ENCODE measurements at regions not wholly inside any gene's neighbourhood (a gene's known extent, or its start where the extent isn't known, plus 50 kb on each side); places are given as distances from the start of the nearest gene placed in this dataset.

GRCh38 chr4:117637347-117637746 lies 396.9 kb upstream of the NDST3 start:
- no peaks in the 10 kb centered on the region for H3K23me2 ChIP-seq (ENCODE audit: insufficient read length, low read depth, low read length, poor library complexity, severe bottlenecking)
- no peak overlapping the region for H2BK120ac ChIP-seq (ENCODE audit: low read depth, low read length, poor library complexity, severe bottlenecking)
- no peak overlapping the region for H2AFZ ChIP-seq (ENCODE audit: low read length)
- H3K23ac ChIP-seq (ENCODE audit: insufficient read length, low read depth, low read length), result no peak overlapping the region
- no peak overlapping the region for H3K4ac ChIP-seq (ENCODE audit: low read depth, low read length)
- WGBS (ENCODE audit: extremely low coverage, insufficient read length, low lambda C conversion rate), result no CpG with 5 or more reads among the region's 1 CpG
- TF ChIP-seq, protein P1, sequence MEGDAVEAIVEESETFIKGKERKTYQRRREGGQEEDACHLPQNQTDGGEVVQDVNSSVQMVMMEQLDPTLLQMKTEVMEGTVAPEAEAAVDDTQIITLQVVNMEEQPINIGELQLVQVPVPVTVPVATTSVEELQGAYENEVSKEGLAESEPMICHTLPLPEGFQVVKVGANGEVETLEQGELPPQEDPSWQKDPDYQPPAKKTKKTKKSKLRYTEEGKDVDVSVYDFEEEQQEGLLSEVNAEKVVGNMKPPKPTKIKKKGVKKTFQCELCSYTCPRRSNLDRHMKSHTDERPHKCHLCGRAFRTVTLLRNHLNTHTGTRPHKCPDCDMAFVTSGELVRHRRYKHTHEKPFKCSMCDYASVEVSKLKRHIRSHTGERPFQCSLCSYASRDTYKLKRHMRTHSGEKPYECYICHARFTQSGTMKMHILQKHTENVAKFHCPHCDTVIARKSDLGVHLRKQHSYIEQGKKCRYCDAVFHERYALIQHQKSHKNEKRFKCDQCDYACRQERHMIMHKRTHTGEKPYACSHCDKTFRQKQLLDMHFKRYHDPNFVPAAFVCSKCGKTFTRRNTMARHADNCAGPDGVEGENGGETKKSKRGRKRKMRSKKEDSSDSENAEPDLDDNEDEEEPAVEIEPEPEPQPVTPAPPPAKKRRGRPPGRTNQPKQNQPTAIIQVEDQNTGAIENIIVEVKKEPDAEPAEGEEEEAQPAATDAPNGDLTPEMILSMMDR (conservative IDR thresholded peaks at IDR 0.05), result no peak
- no peak for DNase-seq
- no peak overlapping the region for H2BK15ac ChIP-seq (ENCODE audit: low read depth, low read length)
- H3K56ac ChIP-seq (ENCODE audit: insufficient read length, low read depth, low read length), result no peak overlapping the region
- H3K4me1 ChIP-seq (ENCODE audit: insufficient read depth, low read length), result no peaks in the 10 kb centered on the region
- H2BK12ac ChIP-seq (ENCODE audit: insufficient read length, low read depth, low read length), result no peak overlapping the region
- H3K79me1 ChIP-seq (ENCODE audit: insufficient read depth, low read depth, low read length, poor library complexity, severe bottlenecking), result no peaks in the 10 kb centered on the region
- 0 out of 2 replicates have a peak overlapping the region, but pooled peaks have one; percentile 60 for H3K14ac ChIP-seq (ENCODE audit: insufficient read depth, low read length)
- peaks cover 2 to 3% of the 10 kb centered on the region in 2 experiments; a peak in 2 of 4 replicates for H3K4me1 Mint-ChIP-seq
- no peak overlapping the region for H2BK5ac ChIP-seq (ENCODE audit: insufficient read length, low read length)
- H3K27me3 ChIP-seq (ENCODE audit: insufficient read depth, low read length), result no peaks in the 10 kb centered on the region
- no peak overlapping the region for H4K91ac ChIP-seq (ENCODE audit: insufficient read length, low read depth, low read length)
- no peak overlapping the region for H3K4me3 Mint-ChIP-seq
- H3K36me3 Mint-ChIP-seq (ENCODE audit: insufficient read depth in 1 of 3, low read depth in 3 of 3), result no peaks in the 10 kb centered on the region
- no peak overlapping the region for H4K8ac ChIP-seq (replicated peaks; ENCODE audit: insufficient read length, low read depth, low read length)
- no peak overlapping the region for H3T11ph ChIP-seq (ENCODE audit: low read length)
- H3K9ac ChIP-seq (ENCODE audit: extremely low read depth, insufficient read length, low read length), result no peak overlapping the region
- no peaks in the 10 kb centered on the region for H3K9me3 ChIP-seq (ENCODE audit: control insufficient read depth, low read depth, low read length)
- H3K4me2 ChIP-seq (ENCODE audit: insufficient read depth, insufficient read length, low read length), result no peak overlapping the region
- H3K27ac ChIP-seq (ENCODE audit: insufficient read length, low read depth, low read length), result no peak overlapping the region
- no peaks in the 10 kb centered on the region for H3K79me2 ChIP-seq (ENCODE audit: insufficient read depth, low read length)
- H2AK5ac ChIP-seq (ENCODE audit: insufficient read length, low read length), result no peak overlapping the region
- H3K18ac ChIP-seq (ENCODE audit: insufficient read length, low read depth, low read length), result peak overlapping the region; percentile 40
- H4K5ac ChIP-seq (ENCODE audit: insufficient read length, low read depth, low read length), result no peak overlapping the region
- no peaks in the 10 kb centered on the region for H3K27me3 Mint-ChIP-seq (ENCODE audit: low read depth)
- H4K20me1 ChIP-seq (ENCODE audit: control insufficient read depth, insufficient read depth, insufficient read length), result no peaks in the 10 kb centered on the region
- H3K9me3 Mint-ChIP-seq, result no peaks in the 10 kb centered on the region
- no peak overlapping the region for H3K27ac Mint-ChIP-seq
- no peak overlapping the region for H2BK20ac ChIP-seq (ENCODE audit: low read depth, low read length, poor library complexity, severe bottlenecking)

Measured in H9 (cell line).